ENCODE measurements at regions not wholly inside any gene's neighbourhood (a gene's known extent, or its start where the extent isn't known, plus 50 kb on each side); places are given as distances from the start of the nearest gene placed in this dataset.

GRCh38 chr17:77881545-77881944 is 77.0 kb upstream of the TNRC6C start:
- no peak for FAIRE-seq

GRCh38 chr17:77882040-77882439 is 76.5 kb upstream of the TNRC6C start:
- no peak for FAIRE-seq

- no peak for FAIRE-seq
These were observed 75.9 kb upstream of the TNRC6C start for GRCh38 chr17:77882481-77883212.

GRCh38 chr17:77883213-77883650 is 75.3 kb upstream of the TNRC6C start:
- no peak for FAIRE-seq

- no peak for FAIRE-seq
These were observed 74.5 kb upstream of the TNRC6C start for GRCh38 chr17:77884019-77884418.

- FAIRE-seq = no peak
These were observed 73.4 kb upstream of the TNRC6C start for GRCh38 chr17:77884967-77885641.

GRCh38 chr17:77885678-77886386 is 72.7 kb upstream of the TNRC6C start:
- no peak for FAIRE-seq

- no peak for FAIRE-seq
These were observed 72.1 kb upstream of the TNRC6C start for GRCh38 chr17:77886387-77886728.

- no peak for FAIRE-seq
These were observed 71.4 kb upstream of the TNRC6C start for GRCh38 chr17:77887110-77887463.

- FAIRE-seq = no peak
These were observed 70.8 kb upstream of the TNRC6C start for GRCh38 chr17:77887464-77888241.

- FAIRE-seq = no peak
These were observed 70.0 kb upstream of the TNRC6C start for GRCh38 chr17:77888242-77889134.

- FAIRE-seq = no peak
These were observed 69.4 kb upstream of the TNRC6C start for GRCh38 chr17:77889135-77889505.

GRCh38 chr17:77889866-77890760 is 68.4 kb upstream of the TNRC6C start:
- no peak for FAIRE-seq

- no peak for FAIRE-seq
These were observed 67.7 kb upstream of the TNRC6C start for GRCh38 chr17:77890771-77891170.

- no peak for FAIRE-seq
These were observed 66.9 kb upstream of the TNRC6C start for GRCh38 chr17:77891602-77892001.

GRCh38 chr17:77892031-77892430 is 66.5 kb upstream of the TNRC6C start:
- FAIRE-seq = no peak

- no peak for FAIRE-seq
These were observed 65.9 kb upstream of the TNRC6C start for GRCh38 chr17:77892469-77893143.

GRCh38 chr17:77893144-77894044 is 65.1 kb upstream of the TNRC6C start:
- no peak for FAIRE-seq

Measured in endometrium (tissue), 2 donors.